Spleen (tissue), 11 donors: ENCODE measurements at regions not wholly inside any gene's neighbourhood (a gene's known extent, or its start where the extent isn't known, plus 50 kb on each side); places are given as distances from the start of the nearest gene placed in this dataset.

Source experiments
- DNase-seq: peaks from one replicate; pipeline ENCODE4 v3.0.0-alpha.2; 2020
- H3K27ac ChIP-seq, 8 donors: fragments of 200-600 bp; sonication (generic) in 7 of 8; 1 replicate in 4 of 8; 2 replicates in 4 of 8; pipeline versions ENCODE4 v1.5.0 to v1.8.0; 2016 to 2021; ENCODE audit warnings: inconsistent platforms in 4 of 8, mild to moderate bottlenecking in 4 of 8, moderate library complexity in 1 of 8
- H3K27me3 ChIP-seq, 7 donors: fragments of 200-600 bp; sonication (generic) in 6 of 7; replicated peaks in 1 of 7; 1 replicate in 4 of 7; 2 replicates in 3 of 7; pipeline versions ENCODE4 v1.5.0 to v1.8.0; 2016 to 2021; ENCODE audit warnings: inconsistent platforms in 3 of 7, mild to moderate bottlenecking in 1 of 7
- H3K36me3 ChIP-seq, 6 donors: fragments of 200-600 bp; sonication (generic) in 5 of 6; 1 replicate in 4 of 6; 2 replicates in 2 of 6; pipeline versions ENCODE4 v1.5.0 to v1.8.0; 2016 to 2021; ENCODE audit warnings: inconsistent platforms in 2 of 6
- H3K4me1 ChIP-seq, 6 donors: fragments of 200-600 bp; sonication (generic) in 5 of 6; 1 replicate in 3 of 6; 2 replicates in 3 of 6; pipeline versions ENCODE4 v1.5.0 to v1.8.0; 2016 to 2021; ENCODE audit warnings: inconsistent platforms in 3 of 6
- H3K4me3 ChIP-seq, 8 donors: fragments of 200-600 bp; sonication (generic) in 7 of 8; 1 replicate in 4 of 8; 2 replicates in 4 of 8; pipeline versions ENCODE4 v1.5.0 to v1.8.0; 2016 to 2021; ENCODE audit warnings: inconsistent platforms in 4 of 8, mild to moderate bottlenecking in 4 of 8, moderate library complexity in 2 of 8
- H3K9me3 ChIP-seq, 8 donors: fragments of 200-600 bp; sonication (generic) in 7 of 8; 1 replicate in 4 of 8; 2 replicates in 4 of 8; pipeline versions ENCODE4 v1.5.0 to v1.8.0; 2016 to 2021; ENCODE audit warnings: inconsistent platforms in 4 of 8
- POLR2A ChIP-seq, 3 donors: fragments of 450-650 bp; IDR thresholded peaks; one replicate each; pipeline ENCODE4 v1.5.1; 2017; ENCODE audit warnings: antibody characterized with exemption in 3 of 3, mild to moderate bottlenecking in 1 of 3
- POLR2AphosphoS5 ChIP-seq, 3 donors: sonication (generic); formaldehyde crosslinking; IDR thresholded peaks; one replicate each; pipeline ENCODE4 v1.5.1; 2017; ENCODE audit warnings: antibody characterized with exemption in 3 of 3
- WGBS, 5 donors: extraction: QIAGEN DNeasy Blood & Tissue Kit in 3 of 5; methylation state at CpG; one replicate each; pipeline versions ENCODE4 v1.1.5 to v1.1.7; 2013 to 2018; 5-methylcytosine and 5-hydroxymethylcytosine counted together
- intact Hi-C: fragments of 100-400 bp; cut with DNase I; formaldehyde crosslinking; loops from one replicate; pipeline ENCODE4 v1.15.0; 2023; ENCODE audit warnings: low total_unique reads
- TF ChIP-seq, protein P1 (sequence below), 11 experiments: fragments of 200-600 bp in 7 of 11; fragments of 450-650 bp in 4 of 11; sonication (generic) in 4 of 11; IDR thresholded peaks in 8 of 11; conservative IDR thresholded peaks in 3 of 11; 1 replicate in 7 of 11; 2 replicates in 4 of 11; pipeline versions ENCODE4 v1.4.0 to v1.8.0; 2016 to 2021; ENCODE audit warnings: antibody characterized with exemption in 11 of 11, inconsistent platforms in 4 of 11, mild to moderate bottlenecking in 1 of 11
- donor health status: healthy with polysubstance abuse.
- donor health status: DM: no; HTN: no; CAD: no; lungs with moderate emphysema.
- donor health status: DM: no; HTN: no; CAD: no.
- donor health status: Bipolar disorder and iron deficiency.
- donor health status: healthy.
- donor health status: DM: no; HTN: no; CAD: no.
- donor health status: DM: yes; HTN: yes; CAD: no.

DNA sequence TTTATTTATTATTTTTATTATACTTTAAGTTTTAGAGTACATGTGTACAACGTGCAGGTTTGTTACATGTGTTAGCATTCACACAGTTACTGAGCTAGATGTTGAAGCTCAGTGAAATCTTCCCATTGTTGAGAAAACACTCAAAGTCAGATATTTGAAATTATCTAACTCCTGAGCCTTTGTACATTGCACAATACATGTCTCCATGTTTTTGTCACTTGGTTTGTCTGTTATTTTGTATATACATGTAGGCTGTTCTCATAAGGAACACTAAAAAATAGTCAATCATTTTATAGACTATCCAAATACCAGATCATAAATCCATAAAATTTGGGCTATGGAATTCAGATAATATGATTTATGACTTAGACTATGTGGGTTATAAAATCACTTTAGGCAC is 1126.5 kb downstream of the NSUN3 start:
- 72 to 92% (median 84%) methylated on average over 1 of the region's 1 CpG for WGBS, 5 donors
- no peak overlapping the region for H3K27ac ChIP-seq
- intact Hi-C loops, result no loop called here
- no peaks in the 10 kb centered on the region for H3K4me1 ChIP-seq
- H3K9me3 ChIP-seq, result peaks cover 0 to 4% (median 0%) of the 10 kb centered on the region in 8 donors
- no peaks in the 10 kb centered on the region for H3K36me3 ChIP-seq
- no peak for DNase-seq
- TF ChIP-seq, protein P1, sequence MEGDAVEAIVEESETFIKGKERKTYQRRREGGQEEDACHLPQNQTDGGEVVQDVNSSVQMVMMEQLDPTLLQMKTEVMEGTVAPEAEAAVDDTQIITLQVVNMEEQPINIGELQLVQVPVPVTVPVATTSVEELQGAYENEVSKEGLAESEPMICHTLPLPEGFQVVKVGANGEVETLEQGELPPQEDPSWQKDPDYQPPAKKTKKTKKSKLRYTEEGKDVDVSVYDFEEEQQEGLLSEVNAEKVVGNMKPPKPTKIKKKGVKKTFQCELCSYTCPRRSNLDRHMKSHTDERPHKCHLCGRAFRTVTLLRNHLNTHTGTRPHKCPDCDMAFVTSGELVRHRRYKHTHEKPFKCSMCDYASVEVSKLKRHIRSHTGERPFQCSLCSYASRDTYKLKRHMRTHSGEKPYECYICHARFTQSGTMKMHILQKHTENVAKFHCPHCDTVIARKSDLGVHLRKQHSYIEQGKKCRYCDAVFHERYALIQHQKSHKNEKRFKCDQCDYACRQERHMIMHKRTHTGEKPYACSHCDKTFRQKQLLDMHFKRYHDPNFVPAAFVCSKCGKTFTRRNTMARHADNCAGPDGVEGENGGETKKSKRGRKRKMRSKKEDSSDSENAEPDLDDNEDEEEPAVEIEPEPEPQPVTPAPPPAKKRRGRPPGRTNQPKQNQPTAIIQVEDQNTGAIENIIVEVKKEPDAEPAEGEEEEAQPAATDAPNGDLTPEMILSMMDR (IDR thresholded peaks at IDR 0.05 in 8 of 11, conservative IDR thresholded peaks at IDR 0.05 in 3 of 11), result no peak
- TF ChIP-seq POLR2A (IDR thresholded peaks at IDR 0.05), result no peak
- no peak for TF ChIP-seq POLR2AphosphoS5 (IDR thresholded peaks at IDR 0.05)
- no peak overlapping the region for H3K4me3 ChIP-seq
- no peaks in the 10 kb centered on the region for H3K27me3 ChIP-seq

DNA sequence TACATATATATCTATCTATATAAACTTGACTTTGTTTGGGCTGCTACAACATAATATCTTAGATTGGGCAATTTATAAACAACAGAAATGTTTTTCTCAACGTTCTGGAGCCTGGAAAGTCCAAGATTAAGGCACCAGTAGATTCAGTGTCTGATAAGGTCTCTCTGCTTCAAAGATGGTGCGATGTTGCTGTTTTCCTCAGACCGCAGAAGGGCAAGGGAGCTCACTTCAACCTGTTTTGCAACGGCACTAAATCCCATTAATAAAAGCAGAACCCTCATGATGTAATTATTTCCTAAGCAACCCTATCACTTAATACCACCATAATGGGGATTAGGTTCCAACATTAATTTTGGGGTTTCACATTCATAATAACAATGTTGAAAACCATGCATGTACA is 1134.8 kb downstream of the NSUN3 start:
- H3K9me3 ChIP-seq, result peaks cover 0 to 4% (median 0%) of the 10 kb centered on the region in 8 donors
- intact Hi-C loops, result no loop called here
- WGBS, 5 donors, result 66 to 78% (median 72%) methylated on average over 4 of the region's 4 CpGs
- no peaks in the 10 kb centered on the region for H3K27me3 ChIP-seq
- TF ChIP-seq, protein P1 (IDR thresholded peaks at IDR 0.05 in 8 of 11, conservative IDR thresholded peaks at IDR 0.05 in 3 of 11), result no peak
- TF ChIP-seq POLR2AphosphoS5 (IDR thresholded peaks at IDR 0.05), result no peak
- no peak for TF ChIP-seq POLR2A (IDR thresholded peaks at IDR 0.05)
- no peaks in the 10 kb centered on the region for H3K36me3 ChIP-seq
- no peak for DNase-seq
- H3K4me3 ChIP-seq, result no peak overlapping the region
- no peaks in the 10 kb centered on the region for H3K4me1 ChIP-seq
- no peak overlapping the region for H3K27ac ChIP-seq

DNA sequence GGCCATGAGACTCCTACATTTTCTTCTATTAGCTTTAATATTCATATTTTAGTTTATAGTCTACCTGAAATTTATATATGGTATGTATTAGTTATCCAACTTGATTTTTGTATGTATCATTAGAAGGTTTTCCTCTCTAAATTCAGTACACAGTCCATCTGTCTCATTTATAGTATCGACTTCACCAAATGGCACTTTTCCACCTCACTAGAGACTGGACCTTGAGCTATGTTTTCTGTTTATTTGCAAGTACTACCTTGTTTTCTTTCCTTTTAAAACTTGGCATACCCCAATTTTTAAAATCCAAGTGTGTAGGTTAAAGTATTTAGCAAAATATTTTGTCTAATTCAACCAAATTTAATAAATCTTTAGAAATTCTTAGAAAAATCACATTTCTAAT is 1137.5 kb downstream of the NSUN3 start:
- Histone ChIP-seq H3K36me3 (no peaks in the 10 kb centered on the region), H3K4me1 (no peaks in the 10 kb centered on the region), H3K4me3 (no peak overlapping the region), H3K27ac (no peak overlapping the region), H3K9me3 (peaks cover 0 to 26% (median 5%) of the 10 kb centered on the region in 8 donors), H3K27me3 (no peaks in the 10 kb centered on the region)
- intact Hi-C loops, result no loop called here
- TF ChIP-seq, protein P1 (IDR thresholded peaks at IDR 0.05 in 8 of 11, conservative IDR thresholded peaks at IDR 0.05 in 3 of 11), result no peak
- no peak for TF ChIP-seq POLR2A (IDR thresholded peaks at IDR 0.05)
- TF ChIP-seq POLR2AphosphoS5 (IDR thresholded peaks at IDR 0.05), result no peak
- no peak for DNase-seq
- 86 to 98% (median 90%) methylated on average over 1 of the region's 1 CpG for WGBS, 5 donors

DNA sequence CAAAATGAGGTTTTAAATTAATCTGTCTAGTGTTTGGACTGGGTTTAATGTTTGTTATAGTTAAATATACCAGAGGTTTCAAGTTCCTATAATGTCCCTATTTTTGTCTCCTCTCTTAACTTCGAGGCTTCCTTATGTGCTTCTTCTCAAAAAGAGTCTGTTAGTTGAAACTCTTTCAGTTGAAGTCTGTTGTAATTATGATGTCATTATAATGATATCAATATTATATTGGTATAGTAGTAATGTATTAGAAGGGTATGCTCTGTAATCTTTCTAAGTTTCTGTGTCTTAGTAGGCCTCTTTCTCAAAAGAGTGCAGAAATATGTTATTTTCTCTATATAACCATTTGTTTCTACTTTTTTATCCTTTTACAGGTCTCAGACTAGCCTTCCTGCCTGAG is 1148.0 kb downstream of the NSUN3 start:
- WGBS, 5 donors, result 42 to 67% (median 45%) methylated on average over 1 of the region's 1 CpG
- Histone ChIP-seq H3K27ac (no peak overlapping the region), H3K4me1 (no peaks in the 10 kb centered on the region), H3K36me3 (no peaks in the 10 kb centered on the region), H3K4me3 (no peak overlapping the region), H3K27me3 (no peaks in the 10 kb centered on the region), H3K9me3 (peaks cover 0 to 19% (median 3%) of the 10 kb centered on the region in 8 donors)
- no peak for DNase-seq
- intact Hi-C loops, result no loop called here
- TF ChIP-seq, protein P1 (IDR thresholded peaks at IDR 0.05 in 8 of 11, conservative IDR thresholded peaks at IDR 0.05 in 3 of 11), result no peak
- TF ChIP-seq POLR2AphosphoS5 (IDR thresholded peaks at IDR 0.05), result no peak
- TF ChIP-seq POLR2A (IDR thresholded peaks at IDR 0.05), result no peak
